ENCODE measurements at regions not wholly inside any gene's neighbourhood (a gene's known extent, or its start where the extent isn't known, plus 50 kb on each side); places are given as distances from the start of the nearest gene placed in this dataset.
"Not testable (repeated sequence)": the region's sequence is repeated elsewhere in the genome, so short reads cannot be mapped to it uniquely, and the experiment has no call there.

GRCh38 chr14:44730860-44731259, 223.8 kb upstream of the FSCB start:
- Histone ChIP-seq H3K27me3 (ENCODE audit: control insufficient read depth, insufficient read depth, low read length) (no peaks in the 10 kb centered on the region), H4K20me1 (ENCODE audit: control insufficient read depth, extremely low read depth, insufficient read depth, low read length) (no peaks in the 10 kb centered on the region), H3K9ac (ENCODE audit: insufficient read depth, low read length) (no peak overlapping the region), H3K27ac (ENCODE audit: insufficient read depth, low read length) (no peak overlapping the region), H2AFZ (ENCODE audit: low read length) (no peak overlapping the region), H3K4me1 (ENCODE audit: control insufficient read depth, extremely low read depth, insufficient read depth, low read length) (no peaks in the 10 kb centered on the region), H3K4me3 (replicated peaks in 1 of 4; ENCODE audit: control extremely low read depth in 1 of 4, insufficient read depth in 1 of 4, low read depth in 3 of 4, low read length in 4 of 4) (no peak overlapping the region), H3K79me2 (ENCODE audit: control insufficient read depth, insufficient read depth, low read length) (no peaks in the 10 kb centered on the region), H3K36me3 (ENCODE audit: control insufficient read depth, insufficient read depth, low read length) (no peaks in the 10 kb centered on the region), H3K4me2 (ENCODE audit: extremely low read depth, insufficient read depth, low read length) (no peak overlapping the region), H3K9me3 (ENCODE audit: control insufficient read depth, insufficient read depth, low read depth, low read length) (no peaks in the 10 kb centered on the region)
- no peak for DNase-seq (ENCODE audit: low read depth in 2 of 2)
- TF ChIP-seq, protein P1, sequence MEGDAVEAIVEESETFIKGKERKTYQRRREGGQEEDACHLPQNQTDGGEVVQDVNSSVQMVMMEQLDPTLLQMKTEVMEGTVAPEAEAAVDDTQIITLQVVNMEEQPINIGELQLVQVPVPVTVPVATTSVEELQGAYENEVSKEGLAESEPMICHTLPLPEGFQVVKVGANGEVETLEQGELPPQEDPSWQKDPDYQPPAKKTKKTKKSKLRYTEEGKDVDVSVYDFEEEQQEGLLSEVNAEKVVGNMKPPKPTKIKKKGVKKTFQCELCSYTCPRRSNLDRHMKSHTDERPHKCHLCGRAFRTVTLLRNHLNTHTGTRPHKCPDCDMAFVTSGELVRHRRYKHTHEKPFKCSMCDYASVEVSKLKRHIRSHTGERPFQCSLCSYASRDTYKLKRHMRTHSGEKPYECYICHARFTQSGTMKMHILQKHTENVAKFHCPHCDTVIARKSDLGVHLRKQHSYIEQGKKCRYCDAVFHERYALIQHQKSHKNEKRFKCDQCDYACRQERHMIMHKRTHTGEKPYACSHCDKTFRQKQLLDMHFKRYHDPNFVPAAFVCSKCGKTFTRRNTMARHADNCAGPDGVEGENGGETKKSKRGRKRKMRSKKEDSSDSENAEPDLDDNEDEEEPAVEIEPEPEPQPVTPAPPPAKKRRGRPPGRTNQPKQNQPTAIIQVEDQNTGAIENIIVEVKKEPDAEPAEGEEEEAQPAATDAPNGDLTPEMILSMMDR (conservative IDR thresholded peaks at IDR 0.05 in 1 of 2, IDR thresholded peaks at IDR 0.05 in 1 of 2; ENCODE audit: low read depth in 1 of 2, low read length in 2 of 2): no peak
- no peak for TF ChIP-seq EZH2 (IDR thresholded peaks at IDR 0.05; ENCODE audit: low read length, missing control alignments)

- not testable (repeated sequence) for H3K9me3 ChIP-seq (ENCODE audit: control insufficient read depth, insufficient read depth, low read depth, low read length); H2AFZ ChIP-seq (ENCODE audit: low read length); H3K36me3 ChIP-seq (ENCODE audit: control insufficient read depth, insufficient read depth, low read length); H3K9ac ChIP-seq (ENCODE audit: insufficient read depth, low read length); H3K4me1 ChIP-seq (ENCODE audit: control insufficient read depth, extremely low read depth, insufficient read depth, low read length); DNase-seq (ENCODE audit: low read depth in 2 of 2); H3K4me3 ChIP-seq (replicated peaks in 1 of 4; ENCODE audit: control extremely low read depth in 1 of 4, insufficient read depth in 1 of 4, low read depth in 3 of 4, low read length in 4 of 4); H3K27ac ChIP-seq (ENCODE audit: insufficient read depth, low read length); H3K27me3 ChIP-seq (ENCODE audit: control insufficient read depth, insufficient read depth, low read length); H3K79me2 ChIP-seq (ENCODE audit: control insufficient read depth, insufficient read depth, low read length); H3K4me2 ChIP-seq (ENCODE audit: extremely low read depth, insufficient read depth, low read length); H4K20me1 ChIP-seq (ENCODE audit: control insufficient read depth, extremely low read depth, insufficient read depth, low read length)
Observed at GRCh38 chr14:44721395-44721794, 214.3 kb upstream of the FSCB start.

- no peak for TF ChIP-seq EZH2 (IDR thresholded peaks at IDR 0.05; ENCODE audit: low read length, missing control alignments)
- TF ChIP-seq, protein P1 (conservative IDR thresholded peaks at IDR 0.05 in 1 of 2, IDR thresholded peaks at IDR 0.05 in 1 of 2; ENCODE audit: low read depth in 1 of 2, low read length in 2 of 2): no peak
- Histone ChIP-seq H3K79me2 (ENCODE audit: control insufficient read depth, insufficient read depth, low read length) (no peaks in the 10 kb centered on the region), H3K27me3 (ENCODE audit: control insufficient read depth, insufficient read depth, low read length) (no peaks in the 10 kb centered on the region), H3K4me1 (ENCODE audit: control insufficient read depth, extremely low read depth, insufficient read depth, low read length) (no peaks in the 10 kb centered on the region), H3K27ac (ENCODE audit: insufficient read depth, low read length) (no peak overlapping the region), H4K20me1 (ENCODE audit: control insufficient read depth, extremely low read depth, insufficient read depth, low read length) (no peaks in the 10 kb centered on the region), H3K36me3 (ENCODE audit: control insufficient read depth, insufficient read depth, low read length) (no peaks in the 10 kb centered on the region), H3K4me2 (ENCODE audit: extremely low read depth, insufficient read depth, low read length) (no peak overlapping the region), H3K9ac (ENCODE audit: insufficient read depth, low read length) (no peak overlapping the region), H3K9me3 (ENCODE audit: control insufficient read depth, insufficient read depth, low read depth, low read length) (no peaks in the 10 kb centered on the region), H3K4me3 (replicated peaks in 1 of 4; ENCODE audit: control extremely low read depth in 1 of 4, insufficient read depth in 1 of 4, low read depth in 3 of 4, low read length in 4 of 4) (no peak overlapping the region), H2AFZ (ENCODE audit: low read length) (no peak overlapping the region)
- no peak for DNase-seq (ENCODE audit: low read depth in 2 of 2)
Observed at GRCh38 chr14:44720707-44721106, 213.6 kb upstream of the FSCB start.

Measured in fibroblast of lung (primary cell).